ENCODE measurements at regions not wholly inside any gene's neighbourhood (a gene's known extent, or its start where the extent isn't known, plus 50 kb on each side); places are given as distances from the start of the nearest gene placed in this dataset.

GRCh38 chr6:169963581-169964297, 212.3 kb downstream of the ERMARD start:
- no peak for TF ChIP-seq POLR2A (IDR thresholded peaks at IDR 0.05)
- TF ChIP-seq, protein P1, sequence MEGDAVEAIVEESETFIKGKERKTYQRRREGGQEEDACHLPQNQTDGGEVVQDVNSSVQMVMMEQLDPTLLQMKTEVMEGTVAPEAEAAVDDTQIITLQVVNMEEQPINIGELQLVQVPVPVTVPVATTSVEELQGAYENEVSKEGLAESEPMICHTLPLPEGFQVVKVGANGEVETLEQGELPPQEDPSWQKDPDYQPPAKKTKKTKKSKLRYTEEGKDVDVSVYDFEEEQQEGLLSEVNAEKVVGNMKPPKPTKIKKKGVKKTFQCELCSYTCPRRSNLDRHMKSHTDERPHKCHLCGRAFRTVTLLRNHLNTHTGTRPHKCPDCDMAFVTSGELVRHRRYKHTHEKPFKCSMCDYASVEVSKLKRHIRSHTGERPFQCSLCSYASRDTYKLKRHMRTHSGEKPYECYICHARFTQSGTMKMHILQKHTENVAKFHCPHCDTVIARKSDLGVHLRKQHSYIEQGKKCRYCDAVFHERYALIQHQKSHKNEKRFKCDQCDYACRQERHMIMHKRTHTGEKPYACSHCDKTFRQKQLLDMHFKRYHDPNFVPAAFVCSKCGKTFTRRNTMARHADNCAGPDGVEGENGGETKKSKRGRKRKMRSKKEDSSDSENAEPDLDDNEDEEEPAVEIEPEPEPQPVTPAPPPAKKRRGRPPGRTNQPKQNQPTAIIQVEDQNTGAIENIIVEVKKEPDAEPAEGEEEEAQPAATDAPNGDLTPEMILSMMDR (IDR thresholded peaks at IDR 0.05): no peak
- DNase-seq (peak in 1 of 4 donors; percentile 2), ATAC-seq (no peak)
- H3K4me1 ChIP-seq: peaks cover 18% of the 10 kb centered on the region
- intact Hi-C loops (cut with DNase I): no loop called here
- no peaks in the 10 kb centered on the region for H3K36me3 ChIP-seq (replicated peaks in 1 of 2; ENCODE audit: insufficient read depth in 1 of 2, low read depth in 2 of 2)
- H3K27ac ChIP-seq: no peak overlapping the region
- no peaks in the 10 kb centered on the region for H3K27me3 ChIP-seq
- WGBS, 2 donors: 90 to 91% methylated on average over 26 to 53 of the region's 55 CpGs
- no peak overlapping the region for H3K4me3 ChIP-seq
- H3K9me3 ChIP-seq: no peaks in the 10 kb centered on the region

GRCh38 chr6:169962604-169963469, 211.4 kb downstream of the ERMARD start:
- intact Hi-C loops (cut with DNase I): no loop called here
- ATAC-seq: no peak

GRCh38 chr6:169961772-169962561, 210.5 kb downstream of the ERMARD start:
- H3K27me3 ChIP-seq: no peaks in the 10 kb centered on the region
- intact Hi-C loops (cut with DNase I): no loop called here
- H3K36me3 ChIP-seq (replicated peaks in 1 of 2; ENCODE audit: insufficient read depth in 1 of 2, low read depth in 2 of 2): no peaks in the 10 kb centered on the region
- H3K4me3 ChIP-seq: no peak overlapping the region
- peaks cover 18% of the 10 kb centered on the region for H3K4me1 ChIP-seq
- 20 to 32% methylated on average over 10 to 50 of the region's 75 CpGs for WGBS, 2 donors
- no peak overlapping the region for H3K27ac ChIP-seq
- TF ChIP-seq POLR2A (IDR thresholded peaks at IDR 0.05): no peak
- TF ChIP-seq, protein P1 (IDR thresholded peaks at IDR 0.05): peak in 6 of 7 experiments; percentile 11 to 45 (median 28)
- H3K9me3 ChIP-seq: no peaks in the 10 kb centered on the region
- ATAC-seq (no peak), DNase-seq (peak in 1 of 4 donors; percentile 17)

More at GRCh38 chr6:169962604-169963469, 211.4 kb downstream of the ERMARD start:
- Histone ChIP-seq H3K27ac (no peak overlapping the region), H3K9me3 (no peaks in the 10 kb centered on the region), H3K4me1 (peaks cover 18% of the 10 kb centered on the region), H3K27me3 (no peaks in the 10 kb centered on the region), H3K36me3 (replicated peaks in 1 of 2; ENCODE audit: insufficient read depth in 1 of 2, low read depth in 2 of 2) (no peaks in the 10 kb centered on the region), H3K4me3 (no peak overlapping the region)
- DNase-seq: peak in 1 of 4 donors; percentile 2
- TF ChIP-seq, protein P1 (IDR thresholded peaks at IDR 0.05): no peak
- no peak for TF ChIP-seq POLR2A (IDR thresholded peaks at IDR 0.05)
- WGBS, 2 donors: 89 to 94% methylated on average over 39 to 44 of the region's 44 CpGs

DNA sequence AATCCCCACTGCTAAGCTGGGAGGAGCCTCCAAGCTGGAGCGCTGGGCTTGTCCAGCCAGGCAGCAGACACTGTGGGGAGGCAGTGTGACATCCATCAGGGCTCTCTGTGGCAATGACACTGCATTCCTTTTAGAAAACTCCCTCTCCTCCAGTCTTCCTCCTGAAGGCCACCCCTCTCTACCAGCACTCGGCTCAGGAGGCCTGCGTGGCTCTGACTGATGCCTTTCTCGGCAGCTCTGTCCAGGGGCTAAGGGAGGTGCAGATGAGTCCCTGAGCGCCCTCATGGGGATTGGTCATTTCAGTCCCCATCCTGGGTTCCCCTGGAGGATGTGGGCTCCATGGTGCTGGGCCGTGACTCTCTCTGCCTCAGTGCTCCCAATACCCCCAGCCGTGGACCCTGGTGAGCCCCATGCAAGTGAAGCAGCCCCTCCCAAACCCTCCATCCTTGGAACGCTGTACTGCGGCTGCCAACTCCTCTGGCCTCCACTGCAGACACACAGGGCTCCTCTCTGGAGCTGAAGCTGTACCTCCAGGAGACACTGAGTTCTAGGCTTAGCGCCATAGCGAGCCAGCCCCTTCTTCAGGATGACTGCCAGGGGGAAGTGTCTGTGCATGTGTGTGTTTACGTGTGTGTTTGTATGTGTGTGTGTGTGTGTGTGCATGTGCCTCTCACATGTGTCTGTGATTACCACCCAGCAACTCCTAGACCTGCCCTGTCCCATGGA, 209.6 kb downstream of the ERMARD start:
- no peak overlapping the region for H3K4me3 ChIP-seq
- no peaks in the 10 kb centered on the region for H3K9me3 ChIP-seq
- no peaks in the 10 kb centered on the region for H3K27me3 ChIP-seq
- TF ChIP-seq, protein P1 (IDR thresholded peaks at IDR 0.05): no peak
- TF ChIP-seq POLR2A (IDR thresholded peaks at IDR 0.05): no peak
- H3K4me1 ChIP-seq: peaks cover 18% of the 10 kb centered on the region
- intact Hi-C loops (cut with DNase I): no loop called here
- DNase-seq (no peak), ATAC-seq (no peak)
- H3K27ac ChIP-seq: no peak overlapping the region
- no peaks in the 10 kb centered on the region for H3K36me3 ChIP-seq (replicated peaks in 1 of 2; ENCODE audit: insufficient read depth in 1 of 2, low read depth in 2 of 2)
- WGBS, 2 donors: 86 to 95% methylated on average over 7 to 12 of the region's 12 CpGs

All from body of pancreas (tissue), 4 donors.